ENCODE measurements at regions not wholly inside any gene's neighbourhood (a gene's known extent, or its start where the extent isn't known, plus 50 kb on each side); places are given as distances from the start of the nearest gene placed in this dataset.

DNA sequence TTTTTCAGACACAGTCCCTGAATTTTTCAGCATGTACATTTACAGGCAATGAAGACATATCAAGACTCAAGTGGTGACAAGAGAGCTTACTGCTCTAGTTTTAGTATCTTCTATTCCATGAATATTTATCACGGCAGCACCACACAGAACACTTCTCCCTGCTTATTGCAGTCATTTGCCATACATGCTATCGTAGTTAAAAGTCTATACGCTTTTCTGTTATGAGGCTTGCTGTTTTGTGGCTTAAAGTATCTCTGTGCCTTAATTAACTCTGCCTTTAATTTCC is 65.4 kb upstream of the GK2 start:
- H3K9me3 ChIP-seq (ENCODE audit: insufficient read depth, low read length), result no peaks in the 10 kb centered on the region
- no peak for DNase-seq (ENCODE audit: low read depth, low spot score)
- no peak for TF ChIP-seq YY1 (IDR thresholded peaks at IDR 0.05; ENCODE audit: insufficient read depth, insufficient read length)
- no peak for TF ChIP-seq ZNF274 (IDR thresholded peaks at IDR 0.05; ENCODE audit: low read depth, low read length)
- no peak for TF ChIP-seq SUZ12 (IDR thresholded peaks at IDR 0.05; ENCODE audit: extremely low read depth, insufficient read depth, insufficient read length)

DNA sequence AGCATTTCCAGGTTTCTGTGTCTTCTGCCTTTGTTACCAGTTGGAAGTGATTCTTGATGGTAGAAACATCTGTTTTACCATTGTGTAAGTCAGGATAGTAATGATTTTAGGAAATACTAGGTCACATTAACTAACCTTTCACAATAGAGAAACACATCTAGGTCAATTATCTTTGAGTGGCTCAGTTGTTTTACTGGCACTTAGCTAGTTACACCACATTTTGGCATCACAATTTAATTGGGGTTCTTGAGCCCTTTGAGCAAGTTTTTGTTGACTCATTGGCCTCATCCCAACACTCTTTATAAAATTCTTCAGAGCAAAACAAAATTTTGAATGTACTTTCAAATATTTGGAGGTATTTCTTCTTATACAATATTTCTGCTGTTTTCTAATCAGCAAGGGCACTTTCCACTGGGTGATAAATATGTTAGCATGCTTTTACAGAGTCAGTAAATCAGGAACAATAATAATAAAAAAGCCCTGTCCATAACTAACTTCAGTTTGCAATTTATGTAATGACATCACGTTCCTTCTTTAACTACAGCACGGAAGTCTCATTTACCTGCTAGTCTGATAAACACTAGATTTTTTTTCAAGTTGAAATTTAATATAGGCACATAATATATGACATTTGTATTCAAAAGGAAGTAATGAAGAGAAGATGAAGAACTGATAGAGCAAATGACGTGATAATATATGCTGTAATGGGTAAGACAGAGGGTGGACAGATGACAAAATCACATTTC is 64.8 kb upstream of the GK2 start:
- DNase-seq (ENCODE audit: low read depth, low spot score), result no peak
- Histone ChIP-seq H3K9ac (ENCODE audit: insufficient read length, low read depth) (no peak overlapping the region), H3K4me1 (ENCODE audit: insufficient read depth, insufficient read length) (no peaks in the 10 kb centered on the region), H3K9me3 (ENCODE audit: insufficient read depth, low read length) (no peaks in the 10 kb centered on the region), H3K27me3 (ENCODE audit: insufficient read depth, insufficient read length) (no peaks in the 10 kb centered on the region), H3K4me3 (ENCODE audit: insufficient read length, low read depth) (no peak overlapping the region), H3K36me3 (ENCODE audit: insufficient read depth, insufficient read length, low read length) (no peaks in the 10 kb centered on the region)
- TF ChIP-seq ZNF274 (IDR thresholded peaks at IDR 0.05; ENCODE audit: low read depth, low read length), result no peak
- TF ChIP-seq SUZ12 (IDR thresholded peaks at IDR 0.05; ENCODE audit: extremely low read depth, insufficient read depth, insufficient read length), result no peak
- TF ChIP-seq YY1 (IDR thresholded peaks at IDR 0.05; ENCODE audit: insufficient read depth, insufficient read length), result no peak

More for the DNA sequence above, 65.4 kb upstream of the GK2 start:
- no peak overlapping the region for H3K9ac ChIP-seq (ENCODE audit: insufficient read length, low read depth)
- H3K27me3 ChIP-seq (ENCODE audit: insufficient read depth, insufficient read length), result no peaks in the 10 kb centered on the region
- H3K4me1 ChIP-seq (ENCODE audit: insufficient read depth, insufficient read length), result no peaks in the 10 kb centered on the region
- no peaks in the 10 kb centered on the region for H3K36me3 ChIP-seq (ENCODE audit: insufficient read depth, insufficient read length, low read length)
- no peak overlapping the region for H3K4me3 ChIP-seq (ENCODE audit: insufficient read length, low read depth)

DNA sequence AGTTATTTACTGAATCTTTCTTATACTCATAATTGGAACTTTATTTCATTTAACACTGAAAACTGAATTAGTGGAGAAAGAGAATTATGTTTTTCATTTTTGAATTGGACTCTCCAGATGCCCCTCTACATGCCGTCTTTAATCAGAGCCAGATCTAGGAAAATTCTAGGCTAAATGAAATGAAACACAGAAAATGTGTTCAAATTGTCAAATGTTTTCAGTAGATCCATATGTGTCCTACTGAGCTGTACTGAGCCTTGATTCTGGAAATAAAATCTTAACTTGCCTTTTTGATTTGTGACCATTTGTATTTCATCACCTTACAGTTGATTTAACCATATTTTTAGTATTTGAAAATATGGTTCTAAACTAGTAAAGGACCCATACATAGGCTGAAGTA is 64.0 kb upstream of the GK2 start:
- Histone ChIP-seq H3K4me3 (ENCODE audit: insufficient read length, low read depth) (no peak overlapping the region), H3K9ac (ENCODE audit: insufficient read length, low read depth) (no peak overlapping the region), H3K4me1 (ENCODE audit: insufficient read depth, insufficient read length) (no peaks in the 10 kb centered on the region), H3K27me3 (ENCODE audit: insufficient read depth, insufficient read length) (no peaks in the 10 kb centered on the region), H3K36me3 (ENCODE audit: insufficient read depth, insufficient read length, low read length) (no peaks in the 10 kb centered on the region), H3K9me3 (ENCODE audit: insufficient read depth, low read length) (no peaks in the 10 kb centered on the region)
- DNase-seq (ENCODE audit: low read depth, low spot score), result no peak
- TF ChIP-seq SUZ12 (IDR thresholded peaks at IDR 0.05; ENCODE audit: extremely low read depth, insufficient read depth, insufficient read length) (no peak), ZNF274 (IDR thresholded peaks at IDR 0.05; ENCODE audit: low read depth, low read length) (no peak), YY1 (IDR thresholded peaks at IDR 0.05; ENCODE audit: insufficient read depth, insufficient read length) (no peak)

DNA sequence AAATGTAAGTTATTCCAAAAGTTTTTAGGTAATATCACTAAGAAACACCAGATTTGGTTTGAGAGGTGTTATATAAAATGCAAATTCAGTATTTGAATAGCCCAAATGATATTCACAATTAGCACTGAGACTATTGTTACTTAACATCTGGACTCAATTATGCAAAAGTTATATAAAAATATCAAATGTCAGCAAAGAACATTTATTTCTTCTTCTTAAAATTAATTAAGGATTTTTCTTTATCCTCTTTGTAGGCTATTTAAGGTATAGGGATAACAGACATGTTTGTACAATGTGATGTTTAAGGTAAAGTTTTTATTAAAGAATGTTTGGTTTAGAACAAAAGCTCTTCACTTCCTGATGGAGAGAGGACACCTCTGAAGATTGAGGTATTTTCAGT is 63.3 kb upstream of the GK2 start:
- Histone ChIP-seq H3K9ac (ENCODE audit: insufficient read length, low read depth) (no peak overlapping the region), H3K9me3 (ENCODE audit: insufficient read depth, low read length) (no peaks in the 10 kb centered on the region), H3K4me1 (ENCODE audit: insufficient read depth, insufficient read length) (no peaks in the 10 kb centered on the region), H3K4me3 (ENCODE audit: insufficient read length, low read depth) (no peak overlapping the region), H3K36me3 (ENCODE audit: insufficient read depth, insufficient read length, low read length) (no peaks in the 10 kb centered on the region), H3K27me3 (ENCODE audit: insufficient read depth, insufficient read length) (no peaks in the 10 kb centered on the region)
- no peak for TF ChIP-seq ZNF274 (IDR thresholded peaks at IDR 0.05; ENCODE audit: low read depth, low read length)
- TF ChIP-seq YY1 (IDR thresholded peaks at IDR 0.05; ENCODE audit: insufficient read depth, insufficient read length), result no peak
- no peak for TF ChIP-seq SUZ12 (IDR thresholded peaks at IDR 0.05; ENCODE audit: extremely low read depth, insufficient read depth, insufficient read length)
- DNase-seq (ENCODE audit: low read depth, low spot score), result no peak

DNA sequence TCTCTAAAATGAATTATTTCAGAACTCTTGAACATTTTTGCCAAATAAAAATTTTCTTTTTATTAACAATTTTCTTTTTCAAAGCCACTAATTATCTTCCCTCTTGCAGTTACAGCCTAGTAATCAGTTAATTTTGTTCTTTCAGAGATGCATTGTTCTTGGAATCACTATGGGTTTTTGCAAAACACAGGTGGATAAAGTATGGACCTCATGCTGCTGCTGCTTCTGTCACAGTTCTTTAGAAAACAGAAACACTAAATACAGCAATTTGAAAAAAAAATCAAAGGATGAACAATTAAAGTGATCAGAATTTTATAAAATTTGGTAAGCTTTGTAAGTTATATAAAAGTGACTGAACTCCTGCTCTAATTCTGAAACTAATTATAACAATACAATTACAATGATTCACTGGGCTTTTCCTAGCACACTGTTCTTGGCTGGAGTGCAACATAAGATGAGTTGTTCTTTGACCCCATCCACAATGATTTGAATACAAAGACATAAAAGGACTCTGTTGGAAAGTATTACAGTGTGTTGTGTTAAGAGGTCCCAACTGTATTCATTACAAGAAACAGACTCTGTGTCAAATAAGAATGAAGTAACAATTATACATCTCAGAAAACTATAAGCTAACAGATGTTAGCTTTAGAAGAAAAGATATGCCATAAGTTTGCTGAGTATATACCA is 59.4 kb upstream of the GK2 start:
- no peak overlapping the region for H3K9ac ChIP-seq (ENCODE audit: insufficient read length, low read depth)
- no peak for DNase-seq (ENCODE audit: low read depth, low spot score)
- H3K27me3 ChIP-seq (ENCODE audit: insufficient read depth, insufficient read length), result no peaks in the 10 kb centered on the region
- no peaks in the 10 kb centered on the region for H3K36me3 ChIP-seq (ENCODE audit: insufficient read depth, insufficient read length, low read length)
- no peak for TF ChIP-seq ZNF274 (IDR thresholded peaks at IDR 0.05; ENCODE audit: low read depth, low read length)
- no peak for TF ChIP-seq YY1 (IDR thresholded peaks at IDR 0.05; ENCODE audit: insufficient read depth, insufficient read length)
- TF ChIP-seq SUZ12 (IDR thresholded peaks at IDR 0.05; ENCODE audit: extremely low read depth, insufficient read depth, insufficient read length), result no peak
- no peaks in the 10 kb centered on the region for H3K4me1 ChIP-seq (ENCODE audit: insufficient read depth, insufficient read length)
- H3K4me3 ChIP-seq (ENCODE audit: insufficient read length, low read depth), result no peak overlapping the region
- no peaks in the 10 kb centered on the region for H3K9me3 ChIP-seq (ENCODE audit: insufficient read depth, low read length)

DNA sequence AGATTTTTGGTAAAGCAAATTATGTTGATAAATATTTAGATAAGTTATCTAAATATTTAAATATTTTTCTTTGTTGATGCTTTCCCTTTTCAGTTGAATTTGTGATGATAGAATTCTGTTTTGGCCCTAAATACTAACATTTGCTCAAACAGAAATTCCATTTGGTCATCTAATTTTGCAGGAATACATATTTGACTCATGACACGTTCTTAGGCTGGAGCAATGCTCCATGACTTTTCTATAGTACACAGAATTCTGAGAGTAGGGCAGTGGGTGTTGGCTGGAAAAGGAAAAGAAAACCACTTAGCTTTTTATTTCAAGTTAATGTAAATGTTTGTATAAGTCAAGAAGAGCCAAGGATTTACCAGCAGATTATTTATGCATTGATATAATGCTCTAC is 58.6 kb upstream of the GK2 start:
- Histone ChIP-seq H3K4me1 (ENCODE audit: insufficient read depth, insufficient read length) (no peaks in the 10 kb centered on the region), H3K4me3 (ENCODE audit: insufficient read length, low read depth) (no peak overlapping the region), H3K27me3 (ENCODE audit: insufficient read depth, insufficient read length) (no peaks in the 10 kb centered on the region), H3K36me3 (ENCODE audit: insufficient read depth, insufficient read length, low read length) (no peaks in the 10 kb centered on the region), H3K9ac (ENCODE audit: insufficient read length, low read depth) (no peak overlapping the region), H3K9me3 (ENCODE audit: insufficient read depth, low read length) (no peaks in the 10 kb centered on the region)
- no peak for DNase-seq (ENCODE audit: low read depth, low spot score)
- no peak for TF ChIP-seq ZNF274 (IDR thresholded peaks at IDR 0.05; ENCODE audit: low read depth, low read length)
- TF ChIP-seq SUZ12 (IDR thresholded peaks at IDR 0.05; ENCODE audit: extremely low read depth, insufficient read depth, insufficient read length), result no peak
- TF ChIP-seq YY1 (IDR thresholded peaks at IDR 0.05; ENCODE audit: insufficient read depth, insufficient read length), result no peak
